ENCODE measurements at regions not wholly inside any gene's neighbourhood (a gene's known extent, or its start where the extent isn't known, plus 50 kb on each side); places are given as distances from the start of the nearest gene placed in this dataset.
"Not testable (repeated sequence)": the region's sequence is repeated elsewhere in the genome, so short reads cannot be mapped to it uniquely, and the experiment has no call there.

DNA sequence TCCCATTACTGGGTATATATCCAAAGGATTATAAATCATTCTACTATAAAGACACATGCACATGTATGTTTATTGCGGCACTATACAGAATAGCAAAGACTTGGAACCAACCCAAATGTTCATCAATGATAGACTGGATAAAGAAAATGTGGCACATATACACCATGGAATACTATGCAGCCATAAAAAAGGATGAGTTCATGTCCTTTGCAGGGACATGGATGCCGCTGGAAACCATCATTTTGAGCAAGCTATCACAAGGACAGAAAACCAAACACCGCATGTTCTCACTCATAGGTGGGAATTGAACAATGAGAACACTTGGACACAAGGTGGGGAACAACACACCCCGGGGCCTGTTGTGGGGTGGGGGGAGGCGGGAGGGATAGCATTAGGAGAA is 57.0 kb upstream of the NEUROD1 start:
- DNase-seq (ENCODE audit: low read depth, low spot score); H3K27ac ChIP-seq: not testable (repeated sequence)

DNA sequence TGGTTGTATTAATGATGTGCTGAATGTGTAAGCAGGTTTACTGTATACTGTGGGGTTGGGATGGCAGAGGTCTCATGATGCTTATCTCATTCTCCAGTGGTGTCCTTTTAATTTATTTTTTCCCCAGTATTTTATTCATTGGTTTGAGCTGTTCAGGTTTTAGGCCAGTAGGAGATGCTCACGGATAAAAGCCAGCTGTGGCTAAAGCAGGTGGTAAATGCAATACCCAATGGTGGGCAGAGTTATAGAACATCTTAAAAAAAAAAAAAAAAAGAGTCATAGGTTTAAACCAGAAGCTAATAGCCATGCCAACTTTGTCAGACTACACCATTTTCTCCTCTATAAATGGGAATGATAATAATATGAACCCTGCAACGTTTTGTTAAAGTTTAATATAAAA is 57.8 kb upstream of the NEUROD1 start:
- H3K27ac ChIP-seq = no peak overlapping the region
- DNase-seq (ENCODE audit: low read depth, low spot score) = no peak

GRCh38 chr2:181738563-181738962 is 58.2 kb upstream of the NEUROD1 start:
- DNase-seq (ENCODE audit: low read depth, low spot score) = no peak
- H3K27ac ChIP-seq = no peak overlapping the region

GRCh38 chr2:181741756-181742155 is 61.4 kb upstream of the NEUROD1 start:
- DNase-seq (ENCODE audit: low read depth, low spot score) = peak; percentile 73
- H3K27ac ChIP-seq = peak overlapping the region; percentile 26

DNA sequence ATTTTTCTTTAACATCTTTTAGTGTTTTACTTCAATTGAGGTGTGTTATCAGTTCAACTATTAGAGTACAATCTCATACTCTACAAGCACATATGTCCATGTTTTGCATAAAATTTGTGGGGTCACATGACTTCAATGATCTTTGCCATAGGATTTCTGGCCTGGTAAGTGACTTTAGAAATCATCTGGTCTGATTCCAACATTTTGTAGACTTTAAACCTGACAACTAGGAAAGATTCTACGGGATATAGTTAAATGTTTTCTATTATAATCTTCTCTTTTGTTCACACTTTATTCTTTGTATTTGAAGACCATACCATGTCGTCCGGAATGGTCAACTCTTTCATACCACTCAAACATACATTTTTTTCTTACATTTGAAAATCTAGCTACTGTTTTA is 62.0 kb upstream of the NEUROD1 start:
- DNase-seq (ENCODE audit: low read depth, low spot score) = no peak
- peak overlapping the region; percentile 26 for H3K27ac ChIP-seq

DNA sequence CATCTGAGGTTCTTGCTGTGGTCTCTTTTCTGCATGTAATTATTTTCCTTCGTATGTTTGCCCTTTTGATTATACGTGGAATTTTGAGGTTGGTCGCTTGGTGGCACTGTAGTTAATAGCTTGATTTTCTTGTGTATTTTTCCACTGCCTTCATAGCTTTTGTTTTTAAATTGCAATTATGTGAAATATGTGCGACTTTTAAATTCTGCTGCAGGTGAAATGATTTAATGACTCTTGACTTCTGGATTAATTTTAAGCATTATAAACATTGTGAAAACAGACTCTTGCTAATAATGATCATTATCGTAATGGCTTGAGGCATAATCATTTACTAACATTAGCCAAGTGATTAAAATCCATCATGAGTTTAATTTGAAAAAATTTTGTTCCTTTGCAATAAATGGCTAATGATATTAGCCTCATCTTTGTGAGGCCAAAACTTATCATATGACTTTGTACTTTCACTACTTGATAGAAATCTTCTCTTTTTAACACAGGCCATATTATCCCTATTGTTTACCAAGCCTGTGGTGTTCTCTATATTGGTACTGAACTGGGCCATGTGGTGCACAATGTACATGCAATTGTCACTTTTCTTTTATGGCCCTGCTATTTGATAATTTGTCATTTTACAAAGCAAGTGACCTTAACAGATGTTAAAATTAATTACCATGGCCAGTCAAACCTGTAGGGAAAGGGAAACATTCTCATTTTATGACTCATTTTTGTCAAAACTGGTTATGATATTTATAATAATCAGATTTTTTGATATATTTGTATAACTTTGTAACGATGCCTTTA is 62.8 kb upstream of the NEUROD1 start:
- H3K27ac ChIP-seq = peak overlapping the region; percentile 26
- DNase-seq (ENCODE audit: low read depth, low spot score) = peak; percentile 14

GRCh38 chr2:181743723-181744031 is 63.4 kb upstream of the NEUROD1 start:
- H3K27ac ChIP-seq = no peak overlapping the region
- no peak for DNase-seq (ENCODE audit: low read depth, low spot score)

DNA sequence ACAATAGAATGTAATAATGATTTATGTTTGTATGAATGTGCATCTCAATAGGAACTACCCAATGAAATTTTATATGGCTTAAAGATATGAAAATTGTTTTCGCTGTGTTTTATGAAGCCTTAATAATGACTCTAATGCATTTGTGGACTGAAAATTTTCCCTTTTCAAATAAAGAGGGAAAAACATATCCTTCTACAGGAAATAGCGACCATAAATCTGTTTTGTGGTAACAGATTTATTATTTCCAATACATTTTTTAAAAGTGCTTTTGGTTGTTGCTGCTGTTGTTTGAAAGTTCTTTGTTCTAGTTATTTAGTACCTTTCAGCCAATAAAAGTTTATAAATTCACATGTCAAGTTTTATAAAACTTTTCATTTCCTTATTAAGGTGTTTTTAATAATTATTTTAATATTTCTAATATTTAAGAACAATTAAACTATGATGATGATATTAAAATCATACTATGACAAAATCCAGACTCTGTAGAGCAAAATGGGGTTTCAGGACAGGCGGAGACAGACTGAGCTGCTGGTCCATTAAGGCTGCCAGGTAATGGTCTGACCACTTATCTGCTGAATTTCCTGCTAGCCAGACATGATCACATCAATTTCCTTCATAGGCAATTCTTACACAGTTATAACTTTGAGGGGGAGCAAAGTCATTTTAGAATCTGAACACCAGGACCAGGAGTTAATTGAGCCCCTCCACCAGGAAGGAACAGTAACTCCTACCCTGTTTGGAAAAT is 65.7 kb upstream of the NEUROD1 start:
- no peak for DNase-seq (ENCODE audit: low read depth, low spot score)
- H3K27ac ChIP-seq = no peak overlapping the region

DNA sequence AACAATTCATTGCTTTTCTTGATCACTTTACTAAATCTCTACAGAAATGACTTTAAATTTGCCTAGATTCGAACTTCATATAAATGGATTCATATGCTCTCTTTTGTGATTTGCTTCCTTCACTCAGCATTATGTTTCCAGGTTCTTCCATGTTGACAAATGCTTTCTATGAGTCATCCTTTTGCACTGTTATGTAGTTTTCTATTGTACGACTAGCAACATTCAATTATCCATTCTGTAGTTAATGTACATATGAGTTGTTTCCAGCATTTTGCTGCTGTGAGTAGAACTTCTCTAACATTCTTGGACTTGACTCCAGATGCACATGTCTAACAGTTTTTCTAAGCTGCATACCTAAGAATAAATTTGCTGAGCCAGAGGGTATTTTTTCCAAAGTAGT is 66.5 kb upstream of the NEUROD1 start:
- no peak for DNase-seq (ENCODE audit: low read depth, low spot score)
- no peak overlapping the region for H3K27ac ChIP-seq

GRCh38 chr2:181750305-181750704 is 70.0 kb upstream of the NEUROD1 start:
- H3K27ac ChIP-seq = no peak overlapping the region
- DNase-seq (ENCODE audit: low read depth, low spot score) = no peak

DNA sequence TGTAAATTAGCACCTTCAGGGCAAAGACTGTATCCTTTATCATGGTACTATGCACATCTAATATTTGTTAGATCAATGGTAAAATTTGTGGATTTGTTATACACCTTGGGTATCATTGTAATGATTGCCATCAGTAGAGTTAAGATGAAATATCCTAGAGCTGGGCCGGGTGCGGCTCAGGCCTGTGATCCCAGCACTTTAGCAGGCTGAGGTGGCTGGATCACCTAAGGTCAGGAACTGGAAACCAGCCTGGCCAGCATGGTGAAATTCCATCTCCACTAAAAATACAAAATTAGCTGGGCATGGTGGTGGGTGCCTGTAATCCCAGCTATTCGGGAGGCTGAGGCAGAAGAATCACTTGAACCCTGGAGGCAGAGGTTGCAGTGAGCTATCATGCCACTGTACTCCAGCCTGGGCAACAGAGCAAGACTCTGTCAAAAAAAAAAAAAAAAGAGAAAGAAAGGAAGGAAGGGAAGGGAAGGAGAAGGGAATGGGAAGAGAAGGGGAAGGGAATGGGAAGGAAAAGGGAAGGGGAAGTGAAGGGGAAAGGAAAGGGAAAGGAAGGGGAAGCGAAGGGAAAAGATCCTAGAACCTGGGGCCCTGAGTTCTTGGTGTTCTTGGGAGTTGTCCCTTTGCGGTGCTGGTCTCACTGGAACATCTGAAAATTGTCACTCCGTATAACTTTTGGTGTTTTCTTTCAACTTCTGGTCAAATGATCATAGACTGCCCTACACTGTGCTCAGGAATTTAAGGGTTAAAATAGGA is 71.1 kb upstream of the NEUROD1 start:
- DNase-seq (ENCODE audit: low read depth, low spot score) = no peak

GRCh38 chr2:181752301-181752700 is 72.0 kb upstream of the NEUROD1 start:
- no peak overlapping the region for H3K27ac ChIP-seq
- no peak for DNase-seq (ENCODE audit: low read depth, low spot score)

More for the DNA sequence above, 71.1 kb upstream of the NEUROD1 start:
- no peak overlapping the region for H3K27ac ChIP-seq

- H3K27ac ChIP-seq = no peak overlapping the region
- DNase-seq (ENCODE audit: low read depth, low spot score) = no peak
Observed at GRCh38 chr2:181753686-181754085, 73.4 kb upstream of the NEUROD1 start.

- no peak for DNase-seq (ENCODE audit: low read depth, low spot score)
- H3K27ac ChIP-seq = no peak overlapping the region
Observed at GRCh38 chr2:181754105-181754504, 73.8 kb upstream of the NEUROD1 start.

DNA sequence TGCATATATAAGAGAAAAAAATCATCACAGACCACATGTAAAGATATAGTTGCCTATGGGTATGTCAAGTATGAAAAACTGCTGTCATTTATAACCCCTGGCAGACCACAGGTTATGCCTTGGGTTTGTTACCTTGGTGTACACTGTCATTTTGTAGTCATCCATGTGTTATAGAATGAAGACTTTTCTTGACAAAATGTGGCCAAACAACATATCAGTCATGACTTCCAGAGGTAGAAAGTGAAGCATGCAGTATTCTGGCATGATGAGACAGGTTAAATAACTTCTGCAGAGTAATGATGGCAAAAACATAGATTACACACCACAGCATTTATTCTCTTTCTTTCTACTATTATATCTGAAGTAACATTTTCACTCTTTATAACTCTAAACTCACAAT is 74.9 kb upstream of the NEUROD1 start:
- H3K27ac ChIP-seq = no peak overlapping the region
- DNase-seq (ENCODE audit: low read depth, low spot score) = no peak

DNA sequence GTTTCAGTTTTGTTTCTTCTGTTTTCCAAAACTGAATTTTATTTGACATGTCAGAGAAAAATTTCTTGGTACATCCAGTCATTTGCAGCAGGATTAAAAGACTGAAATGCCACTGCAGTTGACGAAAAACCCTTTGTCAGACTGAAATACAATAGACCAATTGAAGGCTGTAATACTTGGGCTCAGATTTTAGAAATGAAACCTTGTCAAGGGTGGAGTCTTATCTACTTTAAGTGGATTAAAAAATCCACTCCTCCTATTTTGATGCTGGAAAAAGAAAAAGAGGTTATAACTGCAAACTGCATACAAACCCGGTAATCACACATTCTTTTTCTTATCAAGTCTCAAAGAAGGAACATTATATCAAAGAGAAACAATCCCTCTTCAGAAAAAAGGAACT is 80.2 kb upstream of the NEUROD1 start:
- DNase-seq (ENCODE audit: low read depth, low spot score) = no peak
- H3K27ac ChIP-seq = no peak overlapping the region

DNA sequence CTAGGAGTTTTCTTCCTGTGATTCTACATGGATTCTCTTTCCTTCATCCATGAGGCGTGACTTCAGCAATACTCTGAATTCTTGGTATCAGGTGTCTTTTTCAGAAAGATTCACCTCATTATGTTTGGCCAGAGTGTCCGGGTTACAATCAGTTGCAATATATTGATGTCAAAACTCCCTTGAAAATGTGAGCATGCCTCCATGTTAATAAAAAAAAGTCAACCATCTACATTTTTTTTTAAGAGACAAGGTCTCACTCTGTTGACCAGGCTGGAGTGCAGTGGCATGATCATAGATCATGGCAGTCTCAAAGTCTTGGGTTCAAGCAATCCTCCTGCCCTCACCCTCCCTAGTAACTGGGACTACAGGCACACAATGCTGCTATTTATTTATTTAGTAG is 80.9 kb upstream of the NEUROD1 start:
- DNase-seq (ENCODE audit: low read depth, low spot score) = no peak
- H3K27ac ChIP-seq = no peak overlapping the region

- H3K27ac ChIP-seq = no peak overlapping the region
- DNase-seq (ENCODE audit: low read depth, low spot score) = no peak
Observed at GRCh38 chr2:181762000-181762399, 81.7 kb upstream of the NEUROD1 start.

GRCh38 chr2:181762848-181763247 is 82.5 kb upstream of the NEUROD1 start:
- H3K27ac ChIP-seq = no peak overlapping the region
- no peak for DNase-seq (ENCODE audit: low read depth, low spot score)

DNA sequence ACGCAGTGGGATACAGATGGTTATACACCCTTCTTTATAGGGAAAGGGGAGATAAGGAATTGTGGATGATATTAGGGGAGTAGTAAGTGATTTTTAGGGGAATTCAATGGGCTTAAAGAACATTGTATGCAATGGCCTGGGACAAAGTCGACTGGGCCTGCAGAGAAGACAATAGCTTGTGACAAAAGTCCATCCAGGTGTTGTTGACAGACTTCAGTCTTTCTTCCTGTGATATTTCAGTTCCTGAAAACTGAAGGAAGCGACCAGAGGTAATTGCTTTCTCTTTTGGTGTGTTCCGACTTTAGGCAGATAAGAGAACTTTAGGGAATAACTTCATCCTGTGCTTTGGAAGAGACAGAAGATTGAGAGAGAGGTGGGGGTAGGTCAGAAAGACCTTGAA is 83.1 kb upstream of the NEUROD1 start:
- H3K27ac ChIP-seq = no peak overlapping the region
- DNase-seq (ENCODE audit: low read depth, low spot score) = no peak
